OCI-LY3 (cell line): ENCODE measurements at regions not wholly inside any gene's neighbourhood (a gene's known extent, or its start where the extent isn't known, plus 50 kb on each side); places are given as distances from the start of the nearest gene placed in this dataset.

Source experiments
- H2AFZ ChIP-seq: fragments of 200-600, 300-600 bp; shearing (Covaris generic); 2 replicates; pipeline ENCODE4 v1.6.0; 2014; ENCODE audit warnings: antibody characterized with exemption, low read depth, low read length
- H3K27ac ChIP-seq: fragments of 200-600, 300-600 bp; sonication (generic); 2 replicates; pipeline ENCODE4 v1.5.1; 2014; ENCODE audit warnings: mild to moderate bottlenecking, low read length, moderate library complexity, mixed read lengths
- H3K27me3 ChIP-seq: fragments of 200-600, 300-600 bp; sonication (generic); 2 replicates; pipeline ENCODE4 v1.6.1; 2014; ENCODE audit warnings: low read depth, low read length, mixed read lengths
- H3K36me3 ChIP-seq: fragments of 200-600, 300-600 bp; sonication (generic); replicated peaks from 2 replicates; pipeline ENCODE3; 2014; ENCODE audit warnings: low read depth, low read length, mixed read lengths
- H3K4me1 ChIP-seq: fragments of 300-600, 200-600 bp; sonication (generic); 2 replicates; pipeline ENCODE4 v1.6.1; 2014; ENCODE audit warnings: low read length, mixed read lengths
- H3K4me2 ChIP-seq: fragments of 200-600, 300-600 bp; sonication (generic); 2 replicates; pipeline ENCODE4 v1.6.1; 2014; ENCODE audit warnings: low read length, mixed read lengths
- H3K4me3 ChIP-seq: fragments of 300-600, 200-600 bp; sonication (generic); 2 replicates; pipeline ENCODE4 v1.5.1; 2014; ENCODE audit warnings: antibody characterized with exemption, mild to moderate bottlenecking, low read length, moderate library complexity
- H3K79me2 ChIP-seq: fragments of 300-600, 200-600 bp; shearing (Covaris generic); 2 replicates; pipeline ENCODE4 v1.6.1; 2014; ENCODE audit warnings: mild to moderate bottlenecking, low read length, mixed read lengths
- H3K9ac ChIP-seq: fragments of 300-600, 200-600 bp; shearing (Covaris generic); 2 replicates; pipeline ENCODE4 v1.6.0; 2014; ENCODE audit warnings: mild to moderate bottlenecking, low read length, moderate library complexity
- H3K9me3 ChIP-seq: fragments of 200-600, 300-600 bp; shearing (Covaris generic); 2 replicates; pipeline ENCODE4 v1.6.1; 2014; ENCODE audit warnings: low read length, mixed read lengths; ENCODE audit not compliant: insufficient read depth
- H4K20me1 ChIP-seq: fragments of 200-600, 300-600 bp; sonication (generic); 2 replicates; pipeline ENCODE4 v1.6.1; 2016; ENCODE audit warnings: low read length, mixed read lengths; ENCODE audit not compliant: insufficient read depth
- EZH2phosphoT487 ChIP-seq: fragments of 200-600 bp; shearing (Covaris generic); IDR thresholded peaks from 2 replicates; pipeline ENCODE4 v1.6.1; 2018; ENCODE audit warnings: antibody characterized with exemption, mixed run types, low read depth
- TF ChIP-seq, protein P1 (sequence below): fragments of 200-600, 300-600 bp; sonication (generic); IDR thresholded peaks from 2 replicates; pipeline ENCODE4 v1.5.1; 2014; ENCODE audit warnings: antibody characterized with exemption, low read length, low read depth

DNA sequence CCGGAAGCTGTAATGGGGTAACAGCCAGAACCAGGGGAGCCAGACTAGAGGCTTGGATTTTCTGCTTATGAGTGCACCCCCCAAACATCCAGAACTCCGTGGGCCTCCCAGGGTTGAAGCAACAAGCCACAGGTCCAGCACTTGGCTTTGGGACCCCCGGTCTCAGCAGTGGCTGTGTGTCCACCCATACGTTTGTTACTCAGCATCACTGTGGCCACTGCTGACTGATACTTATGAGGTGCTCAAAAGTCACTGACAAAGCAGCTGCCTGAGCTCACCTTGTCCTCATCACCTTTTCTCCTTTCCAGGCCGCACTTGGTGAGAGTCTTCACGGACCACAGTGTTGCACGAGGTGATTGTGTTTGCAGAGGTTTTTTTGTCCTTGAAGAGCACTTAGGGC is 145.6 kb upstream of the RFLNA start:
- no peak overlapping the region for H3K4me2 ChIP-seq
- H3K4me3 ChIP-seq: no peak overlapping the region
- H3K4me1 ChIP-seq: peaks cover 18% of the 10 kb centered on the region
- no peak overlapping the region for H3K27ac ChIP-seq
- no peak overlapping the region for H2AFZ ChIP-seq
- peaks cover 3% of the 10 kb centered on the region for H3K9me3 ChIP-seq
- peaks cover 3% of the 10 kb centered on the region; the same call in 1 of the 2 replicates for H3K27me3 ChIP-seq
- no peaks in the 10 kb centered on the region for H3K79me2 ChIP-seq
- no peaks in the 10 kb centered on the region for H4K20me1 ChIP-seq
- no peaks in the 10 kb centered on the region for H3K36me3 ChIP-seq
- TF ChIP-seq, protein P1, sequence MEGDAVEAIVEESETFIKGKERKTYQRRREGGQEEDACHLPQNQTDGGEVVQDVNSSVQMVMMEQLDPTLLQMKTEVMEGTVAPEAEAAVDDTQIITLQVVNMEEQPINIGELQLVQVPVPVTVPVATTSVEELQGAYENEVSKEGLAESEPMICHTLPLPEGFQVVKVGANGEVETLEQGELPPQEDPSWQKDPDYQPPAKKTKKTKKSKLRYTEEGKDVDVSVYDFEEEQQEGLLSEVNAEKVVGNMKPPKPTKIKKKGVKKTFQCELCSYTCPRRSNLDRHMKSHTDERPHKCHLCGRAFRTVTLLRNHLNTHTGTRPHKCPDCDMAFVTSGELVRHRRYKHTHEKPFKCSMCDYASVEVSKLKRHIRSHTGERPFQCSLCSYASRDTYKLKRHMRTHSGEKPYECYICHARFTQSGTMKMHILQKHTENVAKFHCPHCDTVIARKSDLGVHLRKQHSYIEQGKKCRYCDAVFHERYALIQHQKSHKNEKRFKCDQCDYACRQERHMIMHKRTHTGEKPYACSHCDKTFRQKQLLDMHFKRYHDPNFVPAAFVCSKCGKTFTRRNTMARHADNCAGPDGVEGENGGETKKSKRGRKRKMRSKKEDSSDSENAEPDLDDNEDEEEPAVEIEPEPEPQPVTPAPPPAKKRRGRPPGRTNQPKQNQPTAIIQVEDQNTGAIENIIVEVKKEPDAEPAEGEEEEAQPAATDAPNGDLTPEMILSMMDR: no peak
- TF ChIP-seq EZH2phosphoT487: no peak
- no peak overlapping the region for H3K9ac ChIP-seq

DNA sequence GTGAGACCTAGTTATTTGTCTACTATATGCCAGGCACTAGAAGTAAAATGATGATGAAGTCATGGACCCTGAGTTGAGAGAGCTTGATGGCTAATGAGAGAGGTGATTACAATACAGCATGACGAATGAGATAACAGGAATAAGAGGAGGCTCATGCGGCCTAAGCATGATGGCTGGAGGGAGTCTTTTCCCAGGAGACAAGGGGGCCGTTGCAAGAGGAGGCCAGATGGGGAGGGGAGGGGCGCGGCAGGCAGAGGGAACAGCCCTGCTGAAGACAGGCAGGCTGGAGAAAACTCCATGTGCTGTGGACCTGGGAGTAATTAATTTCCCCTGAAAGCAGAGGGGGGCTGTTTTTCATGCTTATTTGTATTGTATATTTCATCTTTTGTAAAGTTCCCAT is 144.7 kb upstream of the RFLNA start:
- H4K20me1 ChIP-seq: no peaks in the 10 kb centered on the region
- H3K79me2 ChIP-seq: no peaks in the 10 kb centered on the region
- H3K4me3 ChIP-seq: no peak overlapping the region
- peaks cover 21% of the 10 kb centered on the region for H3K4me1 ChIP-seq
- H3K9me3 ChIP-seq: peaks cover 10% of the 10 kb centered on the region
- TF ChIP-seq EZH2phosphoT487: no peak
- TF ChIP-seq, protein P1: no peak
- H2AFZ ChIP-seq: no peak overlapping the region
- peaks cover 3% of the 10 kb centered on the region; the same call in 1 of the 2 replicates for H3K27me3 ChIP-seq
- no peak overlapping the region for H3K9ac ChIP-seq
- H3K4me2 ChIP-seq: no peak overlapping the region
- peaks cover 6% of the 10 kb centered on the region for H3K36me3 ChIP-seq
- H3K27ac ChIP-seq: no peak overlapping the region

DNA sequence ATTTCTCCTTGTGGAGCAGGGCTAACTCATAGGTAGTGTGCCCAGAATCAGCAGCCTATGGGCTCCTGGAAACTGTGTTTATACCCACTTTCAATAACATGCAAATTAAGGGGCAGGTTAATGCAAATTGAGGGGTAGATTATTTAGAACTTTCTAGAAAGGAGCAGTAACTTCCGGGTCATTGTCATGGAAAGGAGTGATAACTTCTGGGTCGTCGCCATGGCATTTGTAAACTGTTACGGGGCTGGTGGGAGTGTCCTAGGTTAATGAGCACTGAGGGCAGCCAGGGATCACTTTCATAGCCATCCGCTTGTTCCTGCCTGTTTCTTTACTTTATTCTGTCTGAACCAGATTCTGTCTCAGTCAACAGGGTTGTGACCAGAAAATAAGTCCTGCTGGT is 143.3 kb upstream of the RFLNA start:
- H3K27me3 ChIP-seq: no peaks in the 10 kb centered on the region
- H3K4me1 ChIP-seq: peaks cover 29% of the 10 kb centered on the region
- H2AFZ ChIP-seq: no peak overlapping the region
- H3K4me2 ChIP-seq: no peak overlapping the region
- H3K27ac ChIP-seq: no peak overlapping the region
- H3K9me3 ChIP-seq: peaks cover 10% of the 10 kb centered on the region
- no peak overlapping the region for H3K9ac ChIP-seq
- no peak for TF ChIP-seq EZH2phosphoT487
- TF ChIP-seq, protein P1: no peak
- H3K36me3 ChIP-seq: peaks cover 6% of the 10 kb centered on the region
- no peak overlapping the region for H3K4me3 ChIP-seq
- H3K79me2 ChIP-seq: no peaks in the 10 kb centered on the region
- H4K20me1 ChIP-seq: no peaks in the 10 kb centered on the region

DNA sequence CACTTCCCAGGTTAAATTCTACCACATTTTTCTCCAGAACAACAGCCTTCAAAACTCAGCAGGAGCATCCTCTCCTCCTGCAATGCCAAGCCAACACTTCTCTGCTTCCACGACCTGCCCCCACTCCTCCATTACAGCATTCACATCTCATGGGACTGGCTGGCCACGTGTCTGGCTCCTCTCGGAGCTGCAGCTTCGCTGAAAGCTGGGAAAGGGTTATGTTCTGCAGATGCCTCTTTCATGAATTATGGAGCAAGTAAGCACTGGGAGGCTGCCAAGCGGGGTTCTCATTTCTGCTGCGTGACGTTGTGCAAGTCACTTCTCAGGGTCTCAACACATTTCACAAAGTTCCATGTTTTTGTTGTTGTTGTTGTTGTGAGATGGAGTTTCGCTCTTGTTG is 142.2 kb upstream of the RFLNA start:
- TF ChIP-seq, protein P1: no peak
- TF ChIP-seq EZH2phosphoT487: no peak
- H3K27ac ChIP-seq: no peak overlapping the region
- H4K20me1 ChIP-seq: no peaks in the 10 kb centered on the region
- H3K9me3 ChIP-seq: peaks cover 10% of the 10 kb centered on the region
- no peak overlapping the region for H3K4me3 ChIP-seq
- H3K27me3 ChIP-seq: peaks cover 5% of the 10 kb centered on the region; the same call in 1 of the 2 replicates
- H3K79me2 ChIP-seq: no peaks in the 10 kb centered on the region
- H2AFZ ChIP-seq: no peak overlapping the region
- H3K9ac ChIP-seq: no peak overlapping the region
- peaks cover 6% of the 10 kb centered on the region for H3K36me3 ChIP-seq
- peaks cover 20% of the 10 kb centered on the region for H3K4me1 ChIP-seq
- no peak overlapping the region for H3K4me2 ChIP-seq
